ENCODE measurements at regions not wholly inside any gene's neighbourhood (a gene's known extent, or its start where the extent isn't known, plus 50 kb on each side); places are given as distances from the start of the nearest gene placed in this dataset.

- TF ChIP-seq POLR2A (IDR thresholded peaks at IDR 0.05) (no peak), CTCF (IDR thresholded peaks at IDR 0.05 in 4 of 5, conservative IDR thresholded peaks at IDR 0.05 in 1 of 5) (no peak)
Measured at GRCh38 chr19:30263830-30264381, 108.3 kb upstream of the ZNF536 start.

Measured in gastrocnemius medialis (tissue), 4 donors.